ENCODE measurements at regions not wholly inside any gene's neighbourhood (a gene's known extent, or its start where the extent isn't known, plus 50 kb on each side); places are given as distances from the start of the nearest gene placed in this dataset.

- peak overlapping the region; percentile 12 for H3K4me3 Mint-ChIP-seq
- no peak for TF ChIP-seq CTCF (conservative IDR thresholded peaks at IDR 0.05)
- H3K27ac Mint-ChIP-seq, result peak overlapping the region; percentile 8
- no peaks in the 10 kb centered on the region for H3K4me1 Mint-ChIP-seq (ENCODE audit: unreplicated experiment)
- no peaks in the 10 kb centered on the region for H3K27me3 Mint-ChIP-seq
- H3K36me3 Mint-ChIP-seq, result no peaks in the 10 kb centered on the region
- DNase-seq (ENCODE audit: extremely low spot score, unreplicated experiment), result no peak
- H3K9me3 Mint-ChIP-seq, result peaks cover 4% of the 10 kb centered on the region
Observed at GRCh38 chr4:34181891-34182290, 2062.4 kb downstream of the ARAP2 start.

- Mint-ChIP-seq H3K4me3 (no peak overlapping the region), H3K27me3 (no peaks in the 10 kb centered on the region), H3K36me3 (no peaks in the 10 kb centered on the region), H3K4me1 (ENCODE audit: unreplicated experiment) (no peaks in the 10 kb centered on the region), H3K27ac (no peak overlapping the region), H3K9me3 (peaks cover 4% of the 10 kb centered on the region)
- no peak for TF ChIP-seq CTCF (conservative IDR thresholded peaks at IDR 0.05)
- DNase-seq (ENCODE audit: extremely low spot score, unreplicated experiment), result no peak
Observed at GRCh38 chr4:34182306-34182705, 2062.0 kb downstream of the ARAP2 start.

GRCh38 chr4:34183926-34184325 is 2060.4 kb downstream of the ARAP2 start:
- no peak for DNase-seq (ENCODE audit: extremely low spot score, unreplicated experiment)
- no peaks in the 10 kb centered on the region for H3K36me3 Mint-ChIP-seq
- no peak for TF ChIP-seq CTCF (conservative IDR thresholded peaks at IDR 0.05)
- H3K4me3 Mint-ChIP-seq, result no peak overlapping the region
- H3K27me3 Mint-ChIP-seq, result no peaks in the 10 kb centered on the region
- no peak overlapping the region for H3K27ac Mint-ChIP-seq
- no peaks in the 10 kb centered on the region for H3K4me1 Mint-ChIP-seq (ENCODE audit: unreplicated experiment)
- peaks cover 4% of the 10 kb centered on the region for H3K9me3 Mint-ChIP-seq

- no peak for TF ChIP-seq CTCF (conservative IDR thresholded peaks at IDR 0.05)
- DNase-seq (ENCODE audit: extremely low spot score, unreplicated experiment), result no peak
- no peaks in the 10 kb centered on the region for H3K27me3 Mint-ChIP-seq
- no peaks in the 10 kb centered on the region for H3K36me3 Mint-ChIP-seq
- no peak overlapping the region for H3K27ac Mint-ChIP-seq
- peaks cover 8% of the 10 kb centered on the region for H3K9me3 Mint-ChIP-seq
- no peaks in the 10 kb centered on the region for H3K4me1 Mint-ChIP-seq (ENCODE audit: unreplicated experiment)
- H3K4me3 Mint-ChIP-seq, result no peak overlapping the region
Observed at GRCh38 chr4:34187056-34187455, 2057.3 kb downstream of the ARAP2 start.

GRCh38 chr4:34191443-34191842 is 2052.9 kb downstream of the ARAP2 start:
- H3K4me1 Mint-ChIP-seq (ENCODE audit: unreplicated experiment), result no peaks in the 10 kb centered on the region

More at GRCh38 chr4:34191443-34191842, 2052.9 kb downstream of the ARAP2 start:
- Mint-ChIP-seq H3K9me3 (peaks cover 5% of the 10 kb centered on the region), H3K27me3 (no peaks in the 10 kb centered on the region), H3K27ac (no peak overlapping the region), H3K36me3 (no peaks in the 10 kb centered on the region), H3K4me3 (no peak overlapping the region)
- no peak for TF ChIP-seq CTCF (conservative IDR thresholded peaks at IDR 0.05)
- no peak for DNase-seq (ENCODE audit: extremely low spot score, unreplicated experiment)

All from type B pancreatic cell (in vitro differentiated cells).